ENCODE measurements at regions not wholly inside any gene's neighbourhood (a gene's known extent, or its start where the extent isn't known, plus 50 kb on each side); places are given as distances from the start of the nearest gene placed in this dataset.

- H3K4me3 ChIP-seq, result no peak overlapping the region
- no peaks in the 10 kb centered on the region for H3K4me1 ChIP-seq
- no peak for TF ChIP-seq EP300 (IDR thresholded peaks at IDR 0.05)
- TF ChIP-seq CTCF (IDR thresholded peaks at IDR 0.05), result no peak
- no peak for TF ChIP-seq POLR2A (IDR thresholded peaks at IDR 0.05)
- no peaks in the 10 kb centered on the region for H3K9me3 ChIP-seq
- 77 to 78% methylated on average over 6 of the region's 6 CpGs for WGBS, 2 donors
- H3K27me3 ChIP-seq, result no peaks in the 10 kb centered on the region
- no peaks in the 10 kb centered on the region for H3K36me3 ChIP-seq
- no peak overlapping the region for H3K27ac ChIP-seq
- DNase-seq (ENCODE audit: low spot score in 2 of 2), result no peak
These were observed 196.7 kb downstream of the IPMK start for GRCh38 chr10:58070956-58071355.

GRCh38 chr10:58068809-58069208, 198.9 kb downstream of the IPMK start:
- Histone ChIP-seq H3K9me3 (no peaks in the 10 kb centered on the region), H3K36me3 (no peaks in the 10 kb centered on the region), H3K27me3 (no peaks in the 10 kb centered on the region), H3K4me1 (no peaks in the 10 kb centered on the region), H3K4me3 (no peak overlapping the region), H3K27ac (no peak overlapping the region)
- TF ChIP-seq POLR2A (IDR thresholded peaks at IDR 0.05) (no peak), EP300 (IDR thresholded peaks at IDR 0.05) (no peak), CTCF (IDR thresholded peaks at IDR 0.05) (no peak)
- 88 to 95% methylated on average over 2 of the region's 2 CpGs for WGBS, 2 donors
- no peak for DNase-seq (ENCODE audit: low spot score in 2 of 2)

GRCh38 chr10:58066979-58067378, 200.7 kb downstream of the IPMK start:
- H3K27ac ChIP-seq, result no peak overlapping the region
- no peaks in the 10 kb centered on the region for H3K4me1 ChIP-seq
- no peaks in the 10 kb centered on the region for H3K36me3 ChIP-seq
- WGBS, 2 donors, result 82 to 84% methylated on average over 3 of the region's 4 CpGs
- H3K27me3 ChIP-seq, result no peaks in the 10 kb centered on the region
- TF ChIP-seq EP300 (IDR thresholded peaks at IDR 0.05), result no peak
- TF ChIP-seq CTCF (IDR thresholded peaks at IDR 0.05), result no peak
- no peak overlapping the region for H3K4me3 ChIP-seq
- no peaks in the 10 kb centered on the region for H3K9me3 ChIP-seq
- no peak for DNase-seq (ENCODE audit: low spot score in 2 of 2)

GRCh38 chr10:58066126-58066525, 201.6 kb downstream of the IPMK start:
- no peak overlapping the region for H3K27ac ChIP-seq
- H3K27me3 ChIP-seq, result no peaks in the 10 kb centered on the region
- no peaks in the 10 kb centered on the region for H3K4me1 ChIP-seq
- H3K36me3 ChIP-seq, result no peaks in the 10 kb centered on the region
- WGBS, 2 donors, result 41 to 42% methylated on average over 4 of the region's 4 CpGs
- H3K9me3 ChIP-seq, result no peaks in the 10 kb centered on the region
- no peak for TF ChIP-seq POLR2A (IDR thresholded peaks at IDR 0.05)
- no peak for TF ChIP-seq CTCF (IDR thresholded peaks at IDR 0.05)
- TF ChIP-seq EP300 (IDR thresholded peaks at IDR 0.05), result no peak
- H3K4me3 ChIP-seq, result no peak overlapping the region
- no peak for DNase-seq (ENCODE audit: low spot score in 2 of 2)

GRCh38 chr10:58065529-58065815, 202.2 kb downstream of the IPMK start:
- H3K4me1 ChIP-seq, result no peaks in the 10 kb centered on the region
- H3K9me3 ChIP-seq, result no peaks in the 10 kb centered on the region
- H3K27ac ChIP-seq, result no peak overlapping the region
- no peaks in the 10 kb centered on the region for H3K36me3 ChIP-seq
- 39 to 44% methylated on average over 6 of the region's 6 CpGs for WGBS, 2 donors
- no peaks in the 10 kb centered on the region for H3K27me3 ChIP-seq
- H3K4me3 ChIP-seq, result no peak overlapping the region
- no peak for DNase-seq (ENCODE audit: low spot score in 2 of 2)
- TF ChIP-seq EP300 (IDR thresholded peaks at IDR 0.05) (no peak), CTCF (IDR thresholded peaks at IDR 0.05) (no peak), POLR2A (IDR thresholded peaks at IDR 0.05) (no peak)

Data from tibial nerve (tissue), 4 donors.